Heart left ventricle (tissue), 16 donors: ENCODE measurements at regions not wholly inside any gene's neighbourhood (a gene's known extent, or its start where the extent isn't known, plus 50 kb on each side); places are given as distances from the start of the nearest gene placed in this dataset.

Experiments
- ATAC-seq, 4 donors: fragments of 200-7000 bp; cut with Tn5 transposase; one replicate each; pipeline ENCODE4 v1.9.1; 2020 to 2022; ENCODE audit warnings: moderate library complexity in 4 of 4, mild to moderate bottlenecking in 3 of 4, moderate number of reproducible peaks in 1 of 4
- DNase-seq, 5 donors: peaks; one replicate each; pipeline ENCODE4 v3.0.0-alpha.2; 2020
- H3K27ac ChIP-seq, 12 donors: fragments of 200-600 bp; sonication (generic) in 4 of 12; one replicate each; pipeline versions ENCODE4 v1.5.0 to v1.8.0; 2016 to 2022; ENCODE audit warnings: mild to moderate bottlenecking in 2 of 12
- H3K27me3 ChIP-seq, 9 donors: fragments of 200-600 bp; sonication (generic) in 2 of 9; one replicate each; pipeline versions ENCODE4 v1.5.1 to v1.8.0; 2016 to 2022; ENCODE audit warnings: mild to moderate bottlenecking in 3 of 9
- H3K36me3 ChIP-seq, 9 donors: fragments of 200-600 bp; sonication (generic) in 2 of 9; one replicate each; pipeline versions ENCODE4 v1.5.0 to v1.8.0; 2018 to 2022; ENCODE audit warnings: mild to moderate bottlenecking in 2 of 9
- H3K4me1 ChIP-seq, 12 donors: fragments of 200-600 bp; sonication (generic) in 4 of 12; one replicate each; pipeline versions ENCODE4 v1.5.0 to v1.8.0; 2016 to 2022; ENCODE audit warnings: mild to moderate bottlenecking in 3 of 12
- H3K4me3 ChIP-seq, 12 donors: fragments of 200-600 bp; sonication (generic) in 4 of 12; one replicate each; pipeline versions ENCODE4 v1.5.0 to v1.8.0; 2017 to 2022; ENCODE audit warnings: mild to moderate bottlenecking in 9 of 12, moderate library complexity in 4 of 12
- H3K9me3 ChIP-seq, 12 donors: fragments of 200-600 bp; sonication (generic) in 4 of 12; one replicate each; pipeline versions ENCODE4 v1.5.0 to v1.8.0; 2016 to 2022; ENCODE audit warnings: mild to moderate bottlenecking in 1 of 12
- CTCF ChIP-seq, 12 donors: fragments of 200-600 bp; sonication (generic) in 4 of 12; IDR thresholded peaks; one replicate each; pipeline versions ENCODE4 v1.5.0 to v1.8.0; 2018 to 2022; ENCODE audit warnings: antibody characterized with exemption in 12 of 12, mild to moderate bottlenecking in 5 of 12
- POLR2A ChIP-seq, 2 donors: fragments of 450-650 bp; IDR thresholded peaks; one replicate each; pipeline ENCODE4 v1.6.1; 2017; ENCODE audit warnings: antibody characterized with exemption in 2 of 2, mild to moderate bottlenecking in 2 of 2, moderate library complexity in 2 of 2
- WGBS, 4 donors: extraction: QIAGEN DNeasy Blood & Tissue Kit in 2 of 4; methylation state at CpG; one replicate each; pipeline versions ENCODE4 v1.1.5 to v1.1.7; 2013 to 2018; 5-methylcytosine and 5-hydroxymethylcytosine counted together
- intact Hi-C, 10 donors: fragments of 100-400 bp; cut with DNase I; formaldehyde crosslinking; loops; one replicate each; pipeline versions ENCODE4 v1.11.1 to v1.14.2; 2022
- donor health status: ischemic (EF 13 %, LVEDD 7.1; RV severe dilation, severe dysfunction).
- donor health status: healthy with polysubstance abuse.
- donor health status: DM: no; HTN: yes; CAD: no.
- donor health status: DM: no; HTN: no; CAD: no.
- donor health status: ischemic (EF 25% LVEDD 6.9; RV normal size, moderate dysfunction).
- donor health status: ischemic (EF 25% LVEDD 5.7; RV mildly dilated, moderate dysfunction).
- donor health status: healthy.
- donor health status: DM: yes; HTN: yes; CAD: no.
- donor health status: ischemic (EF 35%, LVEDD 5.7; RV mildly dilated, moderate dysfunction).
- donor health status: nonischemic (EF 11% LVEDD 7.7; RV severe dilation, severe dysfunction).
- donor health status: DM: yes; HTN: yes; CAD: no.
- donor health status: PGD.
- donor health status: ischemic (EF 29% LVEDD 5.4; RV normal size, mild dysfunction).
- donor health status: nonischemic (EF 23%, LVEDD 6.1; RV moderate dilation, normal function).

- 77 to 84% (median 81%) methylated on average over 3 of the region's 3 CpGs for WGBS, 4 donors
- intact Hi-C loops: loop anchor here in 1 of 10 donors (10.0 kb wide), 1 partner anchor 696 kb away; no protein-coding TSS in a partner anchor
- TF ChIP-seq POLR2A (IDR thresholded peaks at IDR 0.05) (no peak), CTCF (IDR thresholded peaks at IDR 0.05) (no peak)
These were observed 74.7 kb upstream of the GZMB start for GRCh38 chr14:24708684-24709083.

GRCh38 chr14:24706351-24706750 lies 72.4 kb upstream of the GZMB start:
- ATAC-seq (no peak), DNase-seq (no peak)
- intact Hi-C loops: loop anchor here in 1 of 10 donors (10.0 kb wide), 1 partner anchor 698 kb away; no protein-coding TSS in a partner anchor
- no peaks in the 10 kb centered on the region for H3K27me3 ChIP-seq
- no peak overlapping the region for H3K4me3 ChIP-seq
- no peak for TF ChIP-seq CTCF (IDR thresholded peaks at IDR 0.05)
- no peak for TF ChIP-seq POLR2A (IDR thresholded peaks at IDR 0.05)
- H3K36me3 ChIP-seq: no peaks in the 10 kb centered on the region
- peaks cover 0 to 3% (median 0%) of the 10 kb centered on the region in 12 donors for H3K4me1 ChIP-seq
- WGBS, 4 donors: 80 to 89% (median 83%) methylated on average over 3 of the region's 3 CpGs
- H3K27ac ChIP-seq: no peak overlapping the region
- H3K9me3 ChIP-seq: no peaks in the 10 kb centered on the region

More at GRCh38 chr14:24708684-24709083, 74.7 kb upstream of the GZMB start:
- peaks cover 0 to 3% (median 0%) of the 10 kb centered on the region in 12 donors for H3K4me1 ChIP-seq
- no peaks in the 10 kb centered on the region for H3K27me3 ChIP-seq
- no peaks in the 10 kb centered on the region for H3K36me3 ChIP-seq
- H3K27ac ChIP-seq: no peak overlapping the region
- no peak overlapping the region for H3K4me3 ChIP-seq
- H3K9me3 ChIP-seq: no peaks in the 10 kb centered on the region
- ATAC-seq: no peak
- no peak for DNase-seq

GRCh38 chr14:24705840-24706239 lies 71.8 kb upstream of the GZMB start:
- no peaks in the 10 kb centered on the region for H3K27me3 ChIP-seq
- intact Hi-C loops: loop anchor here in 1 of 10 donors (10.0 kb wide), 1 partner anchor 699 kb away; no protein-coding TSS in a partner anchor
- ATAC-seq (no peak), DNase-seq (no peak)
- peaks cover 0 to 1% (median 0%) of the 10 kb centered on the region in 12 donors for H3K4me1 ChIP-seq
- H3K27ac ChIP-seq: no peak overlapping the region
- TF ChIP-seq CTCF (IDR thresholded peaks at IDR 0.05): no peak
- TF ChIP-seq POLR2A (IDR thresholded peaks at IDR 0.05): no peak
- 81 to 85% (median 82%) methylated on average over 4 of the region's 4 CpGs for WGBS, 4 donors
- H3K36me3 ChIP-seq: no peaks in the 10 kb centered on the region
- H3K9me3 ChIP-seq: no peaks in the 10 kb centered on the region
- no peak overlapping the region for H3K4me3 ChIP-seq

- Histone ChIP-seq H3K9me3 (no peaks in the 10 kb centered on the region), H3K27me3 (no peaks in the 10 kb centered on the region), H3K4me3 (no peak overlapping the region), H3K36me3 (no peaks in the 10 kb centered on the region), H3K27ac (no peak overlapping the region), H3K4me1 (peaks cover 0 to 12% (median 0%) of the 10 kb centered on the region in 12 donors)
- 78 to 92% (median 82%) methylated on average over 1 of the region's 1 CpG for WGBS, 4 donors
- TF ChIP-seq CTCF (IDR thresholded peaks at IDR 0.05) (no peak), POLR2A (IDR thresholded peaks at IDR 0.05) (no peak)
- intact Hi-C loops: loop anchor here in 1 of 10 donors (10.0 kb wide), 1 partner anchor 704 kb away; no protein-coding TSS in a partner anchor
- DNase-seq (no peak), ATAC-seq (no peak)
These were observed 67.1 kb upstream of the GZMB start for GRCh38 chr14:24701062-24701461.
